OCI-LY3 (cell line): ENCODE measurements at regions not wholly inside any gene's neighbourhood (a gene's known extent, or its start where the extent isn't known, plus 50 kb on each side); places are given as distances from the start of the nearest gene placed in this dataset.

Experiments
- EZH2phosphoT487 ChIP-seq: fragments of 200-600 bp; shearing (Covaris generic); IDR thresholded peaks from 2 replicates; pipeline ENCODE4 v1.6.1; 2018; ENCODE audit warnings: antibody characterized with exemption, mixed run types, low read depth
- TF ChIP-seq, protein P1 (sequence below): fragments of 200-600, 300-600 bp; sonication (generic); IDR thresholded peaks from 2 replicates; pipeline ENCODE4 v1.5.1; 2014; ENCODE audit warnings: antibody characterized with exemption, low read length, low read depth

- TF ChIP-seq, protein P1, sequence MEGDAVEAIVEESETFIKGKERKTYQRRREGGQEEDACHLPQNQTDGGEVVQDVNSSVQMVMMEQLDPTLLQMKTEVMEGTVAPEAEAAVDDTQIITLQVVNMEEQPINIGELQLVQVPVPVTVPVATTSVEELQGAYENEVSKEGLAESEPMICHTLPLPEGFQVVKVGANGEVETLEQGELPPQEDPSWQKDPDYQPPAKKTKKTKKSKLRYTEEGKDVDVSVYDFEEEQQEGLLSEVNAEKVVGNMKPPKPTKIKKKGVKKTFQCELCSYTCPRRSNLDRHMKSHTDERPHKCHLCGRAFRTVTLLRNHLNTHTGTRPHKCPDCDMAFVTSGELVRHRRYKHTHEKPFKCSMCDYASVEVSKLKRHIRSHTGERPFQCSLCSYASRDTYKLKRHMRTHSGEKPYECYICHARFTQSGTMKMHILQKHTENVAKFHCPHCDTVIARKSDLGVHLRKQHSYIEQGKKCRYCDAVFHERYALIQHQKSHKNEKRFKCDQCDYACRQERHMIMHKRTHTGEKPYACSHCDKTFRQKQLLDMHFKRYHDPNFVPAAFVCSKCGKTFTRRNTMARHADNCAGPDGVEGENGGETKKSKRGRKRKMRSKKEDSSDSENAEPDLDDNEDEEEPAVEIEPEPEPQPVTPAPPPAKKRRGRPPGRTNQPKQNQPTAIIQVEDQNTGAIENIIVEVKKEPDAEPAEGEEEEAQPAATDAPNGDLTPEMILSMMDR, result no peak
- no peak for TF ChIP-seq EZH2phosphoT487
Measured at GRCh38 chr5:72619251-72619650, 112.0 kb upstream of the ZNF366 start.
